ENCODE measurements at regions not wholly inside any gene's neighbourhood (a gene's known extent, or its start where the extent isn't known, plus 50 kb on each side); places are given as distances from the start of the nearest gene placed in this dataset.

DNA sequence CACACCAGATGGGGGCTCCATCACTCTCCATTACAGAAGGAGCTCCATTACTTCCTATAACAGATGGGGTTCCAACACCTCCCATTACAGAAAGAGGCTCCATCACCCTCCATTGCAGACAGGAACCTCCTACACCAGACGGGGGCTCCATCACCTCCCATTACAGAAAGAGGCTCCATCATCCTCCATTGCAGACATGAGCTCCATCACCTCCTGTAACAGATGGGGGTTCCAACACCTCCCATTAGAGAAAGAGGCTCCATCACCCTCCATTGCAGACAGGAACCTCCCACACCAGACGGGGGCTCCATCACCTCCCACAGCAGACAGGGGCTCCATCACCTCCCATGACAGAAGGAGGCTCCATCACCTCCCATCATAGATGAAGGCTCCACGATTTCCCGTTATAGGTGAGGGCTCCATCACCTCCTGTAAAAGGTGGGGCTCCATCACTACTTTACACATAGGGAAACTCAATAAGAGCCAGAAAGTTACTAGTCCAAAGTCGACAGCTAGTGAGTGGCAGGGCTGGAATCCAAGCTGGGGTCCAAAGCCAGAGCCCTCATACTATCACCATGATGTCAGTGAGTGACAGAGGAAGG, 224.8 kb downstream of the RBFOX3 start:
- DNase-seq (ENCODE audit: low read depth) = no peak
- TF ChIP-seq, protein P1, sequence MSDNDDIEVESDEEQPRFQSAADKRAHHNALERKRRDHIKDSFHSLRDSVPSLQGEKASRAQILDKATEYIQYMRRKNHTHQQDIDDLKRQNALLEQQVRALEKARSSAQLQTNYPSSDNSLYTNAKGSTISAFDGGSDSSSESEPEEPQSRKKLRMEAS (IDR thresholded peaks at IDR 0.05; ENCODE audit: low read depth, low read length) = no peak
- TF ChIP-seq, protein P2, sequence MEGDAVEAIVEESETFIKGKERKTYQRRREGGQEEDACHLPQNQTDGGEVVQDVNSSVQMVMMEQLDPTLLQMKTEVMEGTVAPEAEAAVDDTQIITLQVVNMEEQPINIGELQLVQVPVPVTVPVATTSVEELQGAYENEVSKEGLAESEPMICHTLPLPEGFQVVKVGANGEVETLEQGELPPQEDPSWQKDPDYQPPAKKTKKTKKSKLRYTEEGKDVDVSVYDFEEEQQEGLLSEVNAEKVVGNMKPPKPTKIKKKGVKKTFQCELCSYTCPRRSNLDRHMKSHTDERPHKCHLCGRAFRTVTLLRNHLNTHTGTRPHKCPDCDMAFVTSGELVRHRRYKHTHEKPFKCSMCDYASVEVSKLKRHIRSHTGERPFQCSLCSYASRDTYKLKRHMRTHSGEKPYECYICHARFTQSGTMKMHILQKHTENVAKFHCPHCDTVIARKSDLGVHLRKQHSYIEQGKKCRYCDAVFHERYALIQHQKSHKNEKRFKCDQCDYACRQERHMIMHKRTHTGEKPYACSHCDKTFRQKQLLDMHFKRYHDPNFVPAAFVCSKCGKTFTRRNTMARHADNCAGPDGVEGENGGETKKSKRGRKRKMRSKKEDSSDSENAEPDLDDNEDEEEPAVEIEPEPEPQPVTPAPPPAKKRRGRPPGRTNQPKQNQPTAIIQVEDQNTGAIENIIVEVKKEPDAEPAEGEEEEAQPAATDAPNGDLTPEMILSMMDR (IDR thresholded peaks at IDR 0.05; ENCODE audit: low read depth, low read length) = no peak
- TF ChIP-seq POLR2A (IDR thresholded peaks at IDR 0.05; ENCODE audit: extremely low read depth, insufficient read length) = no peak
- no peak for TF ChIP-seq MYC (IDR thresholded peaks at IDR 0.05; ENCODE audit: low read depth, low read length)
- H3K4me3 ChIP-seq (ENCODE audit: low read depth, low read length) = no peak overlapping the region

DNA sequence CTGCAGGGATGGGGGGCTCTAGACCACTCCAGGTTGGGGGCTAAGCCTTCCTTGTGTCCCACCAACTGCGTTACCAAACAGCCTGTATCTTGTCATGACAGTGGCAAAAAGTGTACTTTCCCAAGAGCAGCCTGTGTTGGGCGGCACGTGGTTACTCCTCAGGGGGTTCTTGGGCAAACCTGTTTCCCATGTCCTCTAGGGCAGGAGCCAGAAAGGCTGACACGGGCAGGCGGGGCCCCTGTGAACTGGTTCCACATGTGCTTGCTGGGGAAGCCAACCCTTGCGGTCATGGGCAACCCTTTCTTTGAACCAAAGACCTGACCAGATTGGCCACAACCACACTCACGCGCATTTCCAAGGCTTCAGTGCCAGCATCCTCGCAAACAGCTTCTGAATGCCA, 228.5 kb downstream of the RBFOX3 start:
- H3K4me3 ChIP-seq (ENCODE audit: low read depth, low read length) = no peak overlapping the region
- TF ChIP-seq MYC (IDR thresholded peaks at IDR 0.05; ENCODE audit: low read depth, low read length) (no peak), POLR2A (IDR thresholded peaks at IDR 0.05; ENCODE audit: extremely low read depth, insufficient read length) (no peak)
- TF ChIP-seq, protein P1 (IDR thresholded peaks at IDR 0.05; ENCODE audit: low read depth, low read length) = no peak
- TF ChIP-seq, protein P2 (IDR thresholded peaks at IDR 0.05; ENCODE audit: low read depth, low read length) = no peak
- no peak for DNase-seq (ENCODE audit: low read depth)

DNA sequence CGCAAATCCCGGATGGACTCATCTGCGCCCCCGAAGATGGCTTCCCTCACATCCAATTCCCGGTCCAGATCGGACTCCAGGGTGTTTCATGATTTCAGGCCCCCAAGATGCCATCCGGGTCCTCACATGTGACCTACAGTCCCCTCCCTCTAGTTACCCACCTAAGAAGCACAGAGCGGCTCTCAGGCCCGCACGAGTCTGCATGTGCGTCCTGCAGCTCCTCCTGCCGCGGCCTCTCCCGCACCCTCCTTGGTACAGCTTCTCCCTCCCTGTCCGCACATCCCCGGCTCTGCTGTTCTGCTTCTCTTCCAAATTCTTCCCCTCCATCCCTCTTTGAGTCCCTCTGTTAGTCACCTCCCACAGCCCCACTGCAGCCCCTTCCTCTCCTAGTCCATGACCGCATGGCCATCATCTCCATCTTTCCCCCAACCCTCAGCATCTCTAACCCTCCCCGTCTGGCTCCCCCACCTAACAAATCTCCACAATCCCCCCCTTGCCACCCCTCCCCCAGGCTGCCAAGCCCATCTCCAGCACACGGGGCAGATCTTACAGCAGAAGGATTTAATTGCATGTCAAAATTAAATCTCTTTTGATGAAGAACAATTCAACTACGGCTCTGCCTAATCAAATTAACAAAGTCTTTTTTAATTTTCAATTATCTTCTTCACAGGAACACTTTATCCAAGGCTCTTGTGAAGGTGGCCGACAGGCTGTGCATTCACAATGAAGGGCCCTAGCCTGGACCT, 231.0 kb downstream of the RBFOX3 start:
- TF ChIP-seq POLR2A (IDR thresholded peaks at IDR 0.05; ENCODE audit: extremely low read depth, insufficient read length) = no peak
- TF ChIP-seq MYC (IDR thresholded peaks at IDR 0.05; ENCODE audit: low read depth, low read length) = no peak
- TF ChIP-seq, protein P2 (IDR thresholded peaks at IDR 0.05; ENCODE audit: low read depth, low read length) = no peak
- TF ChIP-seq, protein P1 (IDR thresholded peaks at IDR 0.05; ENCODE audit: low read depth, low read length) = no peak
- no peak overlapping the region for H3K4me3 ChIP-seq (ENCODE audit: low read depth, low read length)
- no peak for DNase-seq (ENCODE audit: low read depth)

DNA sequence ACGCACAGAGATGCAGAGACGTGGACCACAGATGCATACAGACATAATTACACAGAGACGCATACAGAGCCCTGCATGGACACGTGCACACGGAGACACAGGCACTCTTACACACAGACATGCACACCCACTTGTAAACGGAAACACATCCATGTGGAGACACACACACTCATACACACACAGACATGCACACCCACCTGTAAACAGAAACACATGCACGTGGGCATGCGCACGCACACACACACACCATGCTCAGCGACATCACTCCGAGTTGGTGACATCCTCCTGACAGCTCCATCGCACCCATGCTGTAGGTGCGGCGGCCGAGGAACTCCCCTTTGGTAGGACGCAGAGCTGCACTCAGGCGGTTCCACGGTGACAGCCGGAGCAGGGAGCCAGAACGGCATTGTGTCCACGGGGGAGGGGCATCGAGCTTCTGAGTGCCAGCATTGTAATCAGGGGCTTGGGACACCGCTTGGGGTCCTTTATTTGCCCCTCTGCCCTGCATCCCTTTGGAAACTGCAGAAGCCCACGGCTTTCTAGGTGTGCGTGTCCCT, 233.5 kb downstream of the RBFOX3 start:
- DNase-seq (ENCODE audit: low read depth) = no peak
- no peak for TF ChIP-seq POLR2A (IDR thresholded peaks at IDR 0.05; ENCODE audit: extremely low read depth, insufficient read length)
- TF ChIP-seq, protein P2 (IDR thresholded peaks at IDR 0.05; ENCODE audit: low read depth, low read length) = no peak
- no peak for TF ChIP-seq MYC (IDR thresholded peaks at IDR 0.05; ENCODE audit: low read depth, low read length)
- TF ChIP-seq, protein P1 (IDR thresholded peaks at IDR 0.05; ENCODE audit: low read depth, low read length) = no peak
- H3K4me3 ChIP-seq (ENCODE audit: low read depth, low read length) = no peak overlapping the region

DNA sequence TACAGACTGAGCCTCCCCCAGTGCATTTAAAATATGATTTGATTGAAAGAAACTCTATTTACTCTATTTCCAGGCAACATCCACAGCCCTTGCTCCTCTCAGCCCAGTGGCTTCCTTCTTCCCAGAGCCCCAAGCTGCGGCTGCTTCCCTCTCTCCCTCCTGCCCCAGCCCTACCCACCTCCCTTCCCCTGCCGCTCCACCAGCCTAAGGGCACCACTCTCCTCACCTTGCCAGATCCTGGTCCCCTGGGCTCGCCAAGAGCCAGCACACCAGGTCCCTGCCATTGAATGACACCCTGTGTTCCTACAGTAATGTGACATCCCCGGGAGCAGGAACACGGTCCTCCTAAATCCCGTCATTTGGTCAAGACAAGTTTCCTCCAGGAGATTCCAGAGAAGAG, 236.0 kb downstream of the RBFOX3 start:
- no peak overlapping the region for H3K4me3 ChIP-seq (ENCODE audit: low read depth, low read length)
- no peak for DNase-seq (ENCODE audit: low read depth)
- TF ChIP-seq POLR2A (IDR thresholded peaks at IDR 0.05; ENCODE audit: extremely low read depth, insufficient read length) (no peak), MYC (IDR thresholded peaks at IDR 0.05; ENCODE audit: low read depth, low read length) (no peak)
- TF ChIP-seq, protein P2 (IDR thresholded peaks at IDR 0.05; ENCODE audit: low read depth, low read length) = no peak
- TF ChIP-seq, protein P1 (IDR thresholded peaks at IDR 0.05; ENCODE audit: low read depth, low read length) = no peak
